ENCODE measurements at regions not wholly inside any gene's neighbourhood (a gene's known extent, or its start where the extent isn't known, plus 50 kb on each side); places are given as distances from the start of the nearest gene placed in this dataset.
"Not testable (repeated sequence)": the region's sequence is repeated elsewhere in the genome, so short reads cannot be mapped to it uniquely, and the experiment has no call there.

GRCh38 chr2:237207646-237208045, 122.0 kb downstream of the COPS8 start:
- H3K36me3 ChIP-seq, result no peaks in the 10 kb centered on the region
- H3K27me3 ChIP-seq (ENCODE audit: low read depth), result no peaks in the 10 kb centered on the region
- intact Hi-C loops (cut with micrococcal nuclease), result no loop called here
- no peaks in the 10 kb centered on the region for H3K9me3 ChIP-seq (replicated peaks)
- peaks cover 58% of the 10 kb centered on the region for H3K4me1 ChIP-seq
- TF ChIP-seq, protein P1, sequence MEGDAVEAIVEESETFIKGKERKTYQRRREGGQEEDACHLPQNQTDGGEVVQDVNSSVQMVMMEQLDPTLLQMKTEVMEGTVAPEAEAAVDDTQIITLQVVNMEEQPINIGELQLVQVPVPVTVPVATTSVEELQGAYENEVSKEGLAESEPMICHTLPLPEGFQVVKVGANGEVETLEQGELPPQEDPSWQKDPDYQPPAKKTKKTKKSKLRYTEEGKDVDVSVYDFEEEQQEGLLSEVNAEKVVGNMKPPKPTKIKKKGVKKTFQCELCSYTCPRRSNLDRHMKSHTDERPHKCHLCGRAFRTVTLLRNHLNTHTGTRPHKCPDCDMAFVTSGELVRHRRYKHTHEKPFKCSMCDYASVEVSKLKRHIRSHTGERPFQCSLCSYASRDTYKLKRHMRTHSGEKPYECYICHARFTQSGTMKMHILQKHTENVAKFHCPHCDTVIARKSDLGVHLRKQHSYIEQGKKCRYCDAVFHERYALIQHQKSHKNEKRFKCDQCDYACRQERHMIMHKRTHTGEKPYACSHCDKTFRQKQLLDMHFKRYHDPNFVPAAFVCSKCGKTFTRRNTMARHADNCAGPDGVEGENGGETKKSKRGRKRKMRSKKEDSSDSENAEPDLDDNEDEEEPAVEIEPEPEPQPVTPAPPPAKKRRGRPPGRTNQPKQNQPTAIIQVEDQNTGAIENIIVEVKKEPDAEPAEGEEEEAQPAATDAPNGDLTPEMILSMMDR (IDR thresholded peaks at IDR 0.05; ENCODE audit: borderline replicate concordance), result no peak
- peak; percentile 91 for DNase-seq
- H3K4me3 ChIP-seq, result no peak overlapping the region
- peak overlapping the region; percentile 78 for H3K27ac ChIP-seq (replicated peaks)

GRCh38 chr2:237208373-237209260, 122.9 kb downstream of the COPS8 start:
- no peak for DNase-seq
- TF ChIP-seq, protein P1 (IDR thresholded peaks at IDR 0.05; ENCODE audit: borderline replicate concordance), result no peak
- no peaks in the 10 kb centered on the region for H3K9me3 ChIP-seq (replicated peaks)
- H3K27ac ChIP-seq (replicated peaks), result peak overlapping the region; percentile 78
- H3K36me3 ChIP-seq, result no peaks in the 10 kb centered on the region
- no peaks in the 10 kb centered on the region for H3K27me3 ChIP-seq (ENCODE audit: low read depth)
- H3K4me1 ChIP-seq, result peaks cover 58% of the 10 kb centered on the region
- intact Hi-C loops (cut with micrococcal nuclease), result no loop called here
- no peak overlapping the region for H3K4me3 ChIP-seq

GRCh38 chr2:237209885-237210284, 124.2 kb downstream of the COPS8 start:
- H3K4me3 ChIP-seq, result no peak overlapping the region
- H3K36me3 ChIP-seq, result no peaks in the 10 kb centered on the region
- H3K9me3 ChIP-seq (replicated peaks), result no peaks in the 10 kb centered on the region
- DNase-seq, result no peak
- peak overlapping the region; percentile 78 for H3K27ac ChIP-seq (replicated peaks)
- TF ChIP-seq, protein P1 (IDR thresholded peaks at IDR 0.05; ENCODE audit: borderline replicate concordance), result no peak
- peaks cover 56% of the 10 kb centered on the region for H3K4me1 ChIP-seq
- intact Hi-C loops (cut with micrococcal nuclease), result no loop called here
- no peaks in the 10 kb centered on the region for H3K27me3 ChIP-seq (ENCODE audit: low read depth)

- Histone ChIP-seq H3K4me3 (no peak overlapping the region), H3K4me1 (peaks cover 52% of the 10 kb centered on the region), H3K9me3 (replicated peaks) (no peaks in the 10 kb centered on the region), H3K36me3 (no peaks in the 10 kb centered on the region), H3K27me3 (ENCODE audit: low read depth) (no peaks in the 10 kb centered on the region), H3K27ac (replicated peaks) (peak overlapping the region; percentile 78)
- intact Hi-C loops (cut with micrococcal nuclease), result no loop called here
- TF ChIP-seq, protein P1 (IDR thresholded peaks at IDR 0.05; ENCODE audit: borderline replicate concordance), result no peak
- DNase-seq, result no peak
Observed at GRCh38 chr2:237210297-237210696, 124.6 kb downstream of the COPS8 start.

GRCh38 chr2:237210763-237211162, 125.1 kb downstream of the COPS8 start:
- intact Hi-C loops (cut with micrococcal nuclease), result no loop called here
- DNase-seq, result peak; percentile 35
- peaks cover 48% of the 10 kb centered on the region for H3K4me1 ChIP-seq
- H3K36me3 ChIP-seq, result no peaks in the 10 kb centered on the region
- no peaks in the 10 kb centered on the region for H3K9me3 ChIP-seq (replicated peaks)
- no peak overlapping the region for H3K4me3 ChIP-seq
- peak overlapping the region; percentile 78 for H3K27ac ChIP-seq (replicated peaks)
- no peaks in the 10 kb centered on the region for H3K27me3 ChIP-seq (ENCODE audit: low read depth)
- TF ChIP-seq, protein P1 (IDR thresholded peaks at IDR 0.05; ENCODE audit: borderline replicate concordance), result no peak

DNA sequence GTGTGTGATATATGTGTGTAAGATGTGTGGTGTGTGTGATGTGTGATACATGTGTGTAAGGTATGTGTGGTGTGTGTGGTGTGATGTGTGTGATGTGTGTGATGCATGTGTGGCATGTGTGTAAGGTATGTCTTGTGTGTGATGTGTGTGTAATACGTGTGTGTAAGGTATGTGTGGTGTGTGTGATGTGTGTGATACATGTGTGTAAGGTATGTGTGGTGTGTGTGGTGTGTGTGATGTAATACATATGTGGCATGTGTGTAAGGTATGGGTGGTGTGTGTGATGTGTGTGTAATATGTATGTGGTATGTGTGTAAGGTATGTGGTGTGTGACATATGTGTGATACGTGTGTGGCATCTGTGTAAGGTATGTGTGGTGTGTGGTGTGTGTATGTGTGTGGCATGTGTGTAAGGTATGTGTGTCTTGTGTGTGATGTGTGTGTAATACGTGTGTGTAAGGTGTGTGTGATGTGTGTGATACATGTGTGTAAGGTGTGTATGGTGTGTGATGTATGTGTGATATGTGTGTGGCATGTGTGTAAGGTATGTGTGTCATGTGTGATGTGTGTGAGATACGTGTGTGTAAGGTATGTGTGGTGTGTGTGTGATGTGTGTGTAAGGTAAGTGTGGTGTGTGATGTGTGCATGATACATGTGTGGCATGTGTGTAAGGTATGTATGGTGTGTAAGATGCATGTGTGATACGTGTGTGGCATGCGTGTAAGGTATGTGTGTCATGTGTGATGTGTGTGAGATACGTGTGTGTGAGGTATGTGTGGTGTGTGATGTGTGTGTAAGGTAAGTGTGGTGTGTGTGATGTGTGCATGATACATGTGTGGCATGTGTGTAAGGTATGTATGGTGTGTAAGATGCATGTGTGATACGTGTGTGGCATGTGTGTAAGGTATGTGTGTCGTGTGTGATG, 126.9 kb downstream of the COPS8 start:
- H3K9me3 ChIP-seq (replicated peaks); H3K4me3 ChIP-seq; DNase-seq; H3K36me3 ChIP-seq; H3K27me3 ChIP-seq (ENCODE audit: low read depth); intact Hi-C loops (cut with micrococcal nuclease): not testable (repeated sequence)
- Histone ChIP-seq H3K4me1 (peaks cover 31% of the 10 kb centered on the region), H3K27ac (replicated peaks) (peak overlapping the region; percentile 43)

Data from left ventricle myocardium inferior (tissue), 1 donor.